ACC112 (cell line): ENCODE measurements at regions not wholly inside any gene's neighbourhood (a gene's known extent, or its start where the extent isn't known, plus 50 kb on each side); places are given as distances from the start of the nearest gene placed in this dataset.

Experiments used
- H2AFZ ChIP-seq: fragments of 200-600 bp; sonication (generic); one replicate; pipeline ENCODE4 v1.6.0; 2017; ENCODE audit warnings: antibody characterized with exemption, low read length; ENCODE audit not compliant: unreplicated experiment
- H3K27ac ChIP-seq: fragments of 200-600 bp; sonication (generic); 2 replicates; pipeline ENCODE4 v1.5.1; 2014; ENCODE audit warnings: low read depth, mild to moderate bottlenecking, antibody characterized with exemption, low read length, moderate library complexity
- H3K27me3 ChIP-seq: fragments of 200-600 bp; sonication (generic); 2 replicates; pipeline ENCODE4 v1.6.1; 2014; ENCODE audit warnings: mild to moderate bottlenecking, antibody characterized with exemption, low read length, moderate library complexity, mixed read lengths; ENCODE audit not compliant: insufficient read depth
- H3K36me3 ChIP-seq: fragments of 200-600 bp; sonication (generic); 2 replicates; pipeline ENCODE4 v1.6.1; 2016; ENCODE audit warnings: mild to moderate bottlenecking, antibody characterized with exemption, low read length, moderate library complexity, mixed read lengths; ENCODE audit not compliant: insufficient read depth
- H3K4me1 ChIP-seq: fragments of 200-600 bp; sonication (generic); one replicate; pipeline ENCODE4 v1.6.1; 2016; ENCODE audit warnings: low read length, mixed read lengths; ENCODE audit not compliant: insufficient read depth, unreplicated experiment, control insufficient read depth
- H3K4me3 ChIP-seq: fragments of 200-600 bp; sonication (generic); 2 replicates; pipeline ENCODE4 v1.5.1; 2014; ENCODE audit warnings: mild to moderate bottlenecking, low read depth, low read length
- H3K79me2 ChIP-seq: fragments of 200-600 bp; sonication (generic); one replicate; pipeline ENCODE4 v1.6.0; 2016; ENCODE audit warnings: low read length; ENCODE audit not compliant: control insufficient read depth, unreplicated experiment, insufficient read depth

- Histone ChIP-seq H3K36me3 (no peaks in the 10 kb centered on the region), H3K4me3 (no peak overlapping the region), H2AFZ (no peak overlapping the region), H3K4me1 (no peaks in the 10 kb centered on the region), H3K27ac (no peak overlapping the region), H3K27me3 (no peaks in the 10 kb centered on the region), H3K79me2 (no peaks in the 10 kb centered on the region)
These were observed 1016.3 kb upstream of the NCAM2 start for GRCh38 chr21:19981938-19982337.

DNA sequence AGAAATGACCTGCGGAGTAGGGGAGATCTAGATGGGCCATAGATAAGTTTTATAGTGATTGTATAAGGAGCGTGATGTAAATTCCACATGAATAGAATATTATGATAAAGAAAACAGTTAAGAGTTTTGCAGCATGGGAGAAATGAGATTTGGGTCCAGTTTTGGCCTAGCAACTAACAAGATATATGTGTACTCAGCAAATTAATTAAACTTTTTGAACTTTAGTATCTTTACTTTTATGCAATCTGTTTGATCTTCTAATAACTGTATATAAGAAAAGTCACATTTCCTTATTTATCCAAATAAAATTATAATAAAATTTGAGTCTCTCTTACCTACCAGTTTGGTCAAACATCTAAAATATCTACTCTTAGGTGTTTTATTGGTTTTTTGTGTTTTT lies 1011.8 kb upstream of the NCAM2 start:
- Histone ChIP-seq H3K4me3 (no peak overlapping the region), H3K27me3 (no peaks in the 10 kb centered on the region), H3K36me3 (no peaks in the 10 kb centered on the region), H3K27ac (no peak overlapping the region), H3K79me2 (no peaks in the 10 kb centered on the region), H2AFZ (no peak overlapping the region), H3K4me1 (no peaks in the 10 kb centered on the region)

DNA sequence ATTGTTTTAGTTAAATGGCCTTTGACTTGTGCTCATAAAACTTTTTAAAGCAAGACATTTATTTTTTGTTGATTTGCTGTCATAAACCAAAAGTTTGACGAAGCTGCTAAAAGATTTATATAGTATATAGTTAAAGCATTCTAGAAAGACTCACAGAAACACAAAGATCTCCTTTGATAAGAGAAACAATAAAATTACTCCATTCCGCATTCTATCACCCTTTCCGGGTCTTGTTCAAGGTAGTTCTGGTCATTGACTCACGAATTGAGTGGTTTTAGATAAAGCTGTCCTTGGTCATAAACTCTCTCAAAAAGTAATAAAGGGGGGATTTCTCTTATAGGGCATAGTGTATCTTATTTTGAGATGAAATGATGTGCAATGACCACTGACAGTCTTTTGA lies 1010.5 kb upstream of the NCAM2 start:
- H3K4me3 ChIP-seq = no peak overlapping the region
- no peaks in the 10 kb centered on the region for H3K79me2 ChIP-seq

DNA sequence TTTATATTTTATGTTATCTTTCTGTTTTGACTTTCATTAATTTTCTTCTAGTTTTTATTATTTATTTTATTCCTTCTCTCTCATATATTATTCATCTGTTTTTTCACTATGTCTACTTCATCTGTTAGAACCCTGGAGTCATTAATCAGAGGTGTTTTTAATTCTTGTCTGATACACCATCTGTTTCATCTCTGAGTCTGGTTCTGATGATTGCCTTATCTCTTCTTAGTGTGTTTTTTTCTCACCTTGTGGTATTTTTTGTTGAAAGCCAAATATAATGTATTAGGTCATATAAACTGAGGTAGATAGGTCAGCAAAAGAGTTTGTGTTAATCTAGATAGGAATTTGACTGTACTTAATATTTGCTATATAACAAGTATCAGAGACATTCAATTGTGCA lies 1005.7 kb upstream of the NCAM2 start:
- no peaks in the 10 kb centered on the region for H3K4me1 ChIP-seq
- H3K27me3 ChIP-seq = no peaks in the 10 kb centered on the region
- no peaks in the 10 kb centered on the region for H3K36me3 ChIP-seq
- no peaks in the 10 kb centered on the region for H3K79me2 ChIP-seq
- no peak overlapping the region for H3K27ac ChIP-seq
- no peak overlapping the region for H3K4me3 ChIP-seq
- H2AFZ ChIP-seq = no peak overlapping the region

More for the DNA sequence above, 1010.5 kb upstream of the NCAM2 start:
- Histone ChIP-seq H3K36me3 (no peaks in the 10 kb centered on the region), H3K27me3 (no peaks in the 10 kb centered on the region), H3K27ac (no peak overlapping the region), H2AFZ (no peak overlapping the region), H3K4me1 (no peaks in the 10 kb centered on the region)

- Histone ChIP-seq H3K36me3 (no peaks in the 10 kb centered on the region), H3K4me3 (no peak overlapping the region), H2AFZ (no peak overlapping the region), H3K4me1 (no peaks in the 10 kb centered on the region), H3K27me3 (no peaks in the 10 kb centered on the region), H3K79me2 (no peaks in the 10 kb centered on the region), H3K27ac (no peak overlapping the region)
These were observed 1004.9 kb upstream of the NCAM2 start for GRCh38 chr21:19993268-19993667.

GRCh38 chr21:19995253-19995652 lies 1003.0 kb upstream of the NCAM2 start:
- Histone ChIP-seq H3K4me1 (no peaks in the 10 kb centered on the region), H3K27ac (no peak overlapping the region), H3K36me3 (no peaks in the 10 kb centered on the region), H3K79me2 (no peaks in the 10 kb centered on the region), H3K27me3 (no peaks in the 10 kb centered on the region), H2AFZ (no peak overlapping the region), H3K4me3 (no peak overlapping the region)

- no peak overlapping the region for H3K27ac ChIP-seq
- H3K4me3 ChIP-seq = no peak overlapping the region
- no peaks in the 10 kb centered on the region for H3K27me3 ChIP-seq
- H3K4me1 ChIP-seq = no peaks in the 10 kb centered on the region
- H2AFZ ChIP-seq = no peak overlapping the region
- no peaks in the 10 kb centered on the region for H3K36me3 ChIP-seq
- no peaks in the 10 kb centered on the region for H3K79me2 ChIP-seq
These were observed 999.8 kb upstream of the NCAM2 start for GRCh38 chr21:19998453-19998852.

- Histone ChIP-seq H3K36me3 (no peaks in the 10 kb centered on the region), H3K27ac (no peak overlapping the region), H3K79me2 (no peaks in the 10 kb centered on the region), H3K4me1 (no peaks in the 10 kb centered on the region), H3K4me3 (no peak overlapping the region), H2AFZ (no peak overlapping the region), H3K27me3 (no peaks in the 10 kb centered on the region)
These were observed 998.6 kb upstream of the NCAM2 start for GRCh38 chr21:19999369-20000272.

DNA sequence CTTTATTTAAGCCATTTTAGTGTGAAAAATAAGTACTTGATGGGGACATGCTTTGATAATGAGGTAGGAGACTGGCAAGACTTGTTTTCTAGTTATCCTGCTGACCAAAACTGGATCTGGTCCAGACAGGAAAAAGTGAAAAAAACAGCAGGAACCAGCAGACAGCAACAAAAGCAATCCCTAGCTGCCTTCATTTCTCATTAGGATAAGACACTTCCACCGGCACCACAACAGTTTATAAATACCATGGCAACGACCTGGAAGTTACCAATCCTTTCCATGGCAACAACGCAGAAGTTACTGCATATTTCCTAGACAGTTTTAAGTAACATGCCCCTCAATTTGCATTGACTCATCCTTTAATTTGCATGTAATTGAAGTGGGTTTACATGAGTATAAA lies 993.8 kb upstream of the NCAM2 start:
- Histone ChIP-seq H3K79me2 (no peaks in the 10 kb centered on the region), H3K4me1 (no peaks in the 10 kb centered on the region), H3K36me3 (no peaks in the 10 kb centered on the region), H3K27ac (no peak overlapping the region), H2AFZ (no peak overlapping the region), H3K27me3 (no peaks in the 10 kb centered on the region), H3K4me3 (no peak overlapping the region)

DNA sequence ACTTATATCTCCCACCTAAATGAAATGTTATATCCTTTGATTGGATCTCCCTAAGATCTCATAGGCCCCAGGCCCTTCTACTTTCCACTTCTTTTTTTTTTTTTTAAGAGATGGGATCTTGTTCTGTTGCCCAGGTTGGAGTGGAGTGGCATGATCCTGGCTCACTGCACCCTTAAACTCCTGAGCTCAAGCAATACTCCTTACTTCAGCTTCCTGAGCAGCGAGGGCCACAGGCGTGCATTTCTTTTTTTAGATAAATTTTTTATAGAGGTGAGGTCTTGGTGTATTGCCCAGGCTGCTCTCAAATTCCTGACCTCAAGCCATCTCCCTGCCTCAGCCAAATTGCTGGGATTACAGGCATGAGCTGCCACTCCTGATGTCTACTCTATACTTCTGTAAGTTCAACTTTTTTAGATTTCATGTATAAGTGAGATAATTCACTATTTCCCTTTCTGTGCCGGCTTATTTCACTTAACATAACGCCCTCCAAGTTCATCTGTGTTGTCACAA lies 987.5 kb upstream of the NCAM2 start:
- no peak overlapping the region for H3K27ac ChIP-seq
- no peaks in the 10 kb centered on the region for H3K36me3 ChIP-seq
- no peak overlapping the region for H2AFZ ChIP-seq
- no peaks in the 10 kb centered on the region for H3K79me2 ChIP-seq
- H3K27me3 ChIP-seq = no peaks in the 10 kb centered on the region
- no peak overlapping the region for H3K4me3 ChIP-seq
- H3K4me1 ChIP-seq = no peaks in the 10 kb centered on the region

GRCh38 chr21:20013851-20014250 lies 984.4 kb upstream of the NCAM2 start:
- H3K27ac ChIP-seq = no peak overlapping the region
- no peak overlapping the region for H3K4me3 ChIP-seq
- no peaks in the 10 kb centered on the region for H3K79me2 ChIP-seq
- no peaks in the 10 kb centered on the region for H3K36me3 ChIP-seq
- no peak overlapping the region for H2AFZ ChIP-seq
- no peaks in the 10 kb centered on the region for H3K27me3 ChIP-seq
- no peaks in the 10 kb centered on the region for H3K4me1 ChIP-seq
